ENCODE measurements at regions not wholly inside any gene's neighbourhood (a gene's known extent, or its start where the extent isn't known, plus 50 kb on each side); places are given as distances from the start of the nearest gene placed in this dataset.

DNA sequence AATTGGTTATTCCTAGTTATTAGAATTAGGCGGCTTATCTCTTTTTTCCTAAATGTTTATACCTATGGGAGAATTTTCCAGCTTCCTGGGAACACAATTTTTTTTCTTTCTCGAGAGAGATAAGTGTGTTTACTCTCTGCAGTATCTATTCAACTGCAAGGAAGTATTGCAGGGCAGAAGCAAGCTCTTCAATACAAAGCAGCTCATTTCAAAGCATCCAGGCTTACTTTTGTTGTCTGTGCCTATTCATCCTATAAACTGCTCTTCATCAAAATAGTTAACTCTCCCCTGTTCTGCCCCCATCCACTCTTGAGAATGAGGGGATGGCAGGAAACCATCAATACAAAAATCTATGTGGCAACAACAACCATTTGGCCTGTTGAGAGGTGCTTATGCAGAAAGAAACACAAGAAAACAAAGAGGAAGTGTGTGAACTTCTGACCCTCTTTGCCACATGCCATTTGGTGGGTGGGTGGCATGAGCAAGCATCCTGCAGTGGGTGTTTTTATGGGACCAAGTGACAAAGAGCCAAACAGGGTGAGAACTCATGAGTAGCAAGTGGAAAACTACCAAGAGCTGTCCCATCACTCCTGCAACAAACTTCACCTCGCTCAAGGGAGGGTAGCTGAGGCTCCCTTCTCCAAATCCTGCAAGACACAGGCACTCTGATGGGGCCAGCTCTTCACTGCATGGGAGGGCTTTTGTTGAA lies 50.6 kb upstream of the MRPS6 start:
- in situ Hi-C loops (cut with HindIII; ENCODE audit: low pct_unique_long_range_greater_than_20kb, low sequenced_read_pairs), result no loop called here
- DNase-seq (ENCODE audit: low read depth, low spot score), result peak; percentile 27

DNA sequence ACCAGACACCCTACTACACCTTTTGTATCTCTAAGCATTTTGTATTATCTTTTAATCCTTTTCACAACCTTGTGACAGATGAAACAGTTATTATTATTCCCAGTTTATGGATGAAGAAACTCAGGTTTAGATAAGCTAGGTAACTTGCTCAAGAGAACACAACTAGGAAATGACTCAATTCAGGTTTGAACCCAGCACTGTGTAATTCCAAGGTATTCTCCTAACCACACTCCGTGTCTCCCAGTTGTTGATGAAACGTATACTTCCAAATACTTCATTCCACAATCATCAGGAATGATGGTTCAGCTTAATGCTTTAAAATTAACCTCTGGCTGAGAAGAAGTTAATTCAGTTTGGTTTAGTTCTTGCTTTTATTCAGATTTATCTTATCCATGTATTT lies 51.7 kb upstream of the MRPS6 start:
- in situ Hi-C loops (cut with HindIII; ENCODE audit: low pct_unique_long_range_greater_than_20kb, low sequenced_read_pairs), result no loop called here
- DNase-seq (ENCODE audit: low read depth, low spot score), result no peak

DNA sequence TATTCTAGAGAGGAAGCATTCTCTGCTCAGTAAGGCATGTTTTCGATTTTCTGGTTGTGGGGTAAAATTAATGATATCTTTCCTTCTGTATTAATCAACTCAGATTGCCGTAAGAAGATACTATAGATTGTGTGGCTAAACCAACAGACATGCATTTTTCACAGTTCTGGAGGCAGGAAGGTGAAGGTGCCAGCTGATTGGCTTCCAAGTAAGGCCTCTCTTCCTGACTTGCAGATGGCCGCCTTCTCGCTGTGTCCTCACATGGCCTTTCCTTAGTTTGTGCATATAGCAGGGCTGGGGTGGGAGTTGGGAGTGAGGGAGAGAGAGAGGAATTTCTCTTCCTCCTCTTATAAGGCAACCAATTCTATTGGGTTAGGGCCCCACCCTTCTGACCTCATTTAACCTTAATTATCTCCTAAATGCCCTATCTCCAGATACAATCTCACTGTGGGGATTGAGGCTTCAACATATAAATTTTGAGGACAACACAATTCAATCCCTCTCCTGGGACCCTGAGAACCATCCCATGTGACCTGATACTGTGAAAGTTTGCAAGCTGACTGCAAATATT lies 52.3 kb upstream of the MRPS6 start:
- in situ Hi-C loops (cut with HindIII; ENCODE audit: low pct_unique_long_range_greater_than_20kb, low sequenced_read_pairs), result no loop called here
- no peak for DNase-seq (ENCODE audit: low read depth, low spot score)

DNA sequence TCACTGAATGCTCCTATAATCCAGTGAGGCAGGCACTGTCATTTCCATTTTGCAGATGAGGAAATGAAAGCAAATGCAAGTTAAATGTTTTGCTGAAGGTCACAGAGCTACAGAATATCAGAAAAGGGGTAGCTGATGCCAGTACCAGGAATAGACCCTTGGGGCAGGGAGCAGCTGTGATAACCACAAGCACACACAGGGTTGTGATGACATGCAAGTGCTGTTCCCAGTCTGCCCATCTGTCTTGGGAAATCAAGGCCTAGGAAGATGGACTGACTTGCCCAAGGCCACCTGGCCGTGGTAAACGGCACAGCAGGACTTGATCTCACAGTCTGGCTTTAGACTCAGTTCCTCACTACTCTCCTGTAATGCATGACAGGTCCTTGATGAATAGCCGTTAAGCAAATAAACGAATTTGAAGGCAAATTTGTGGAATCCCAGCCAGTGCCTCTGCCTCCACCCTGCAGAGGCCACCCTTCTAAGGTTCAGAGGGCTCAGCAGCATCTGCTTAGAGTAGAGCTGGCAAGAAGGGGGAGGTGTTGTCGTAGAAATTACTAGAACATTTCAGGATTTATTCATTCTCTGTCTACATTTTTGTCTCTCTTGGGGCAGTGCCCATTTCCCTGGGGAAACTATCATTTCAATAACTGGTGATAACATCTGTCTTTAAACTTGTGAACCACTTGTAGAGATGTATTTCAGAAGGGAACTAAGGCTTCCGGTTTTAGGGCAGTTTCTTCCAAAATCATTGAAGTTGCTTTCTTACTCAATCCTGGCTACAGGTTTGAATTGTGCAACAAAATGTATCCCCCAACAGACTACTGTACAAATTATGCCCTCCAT lies 53.2 kb upstream of the MRPS6 start:
- in situ Hi-C loops (cut with HindIII; ENCODE audit: low pct_unique_long_range_greater_than_20kb, low sequenced_read_pairs), result no loop called here
- no peak for DNase-seq (ENCODE audit: low read depth, low spot score)

DNA sequence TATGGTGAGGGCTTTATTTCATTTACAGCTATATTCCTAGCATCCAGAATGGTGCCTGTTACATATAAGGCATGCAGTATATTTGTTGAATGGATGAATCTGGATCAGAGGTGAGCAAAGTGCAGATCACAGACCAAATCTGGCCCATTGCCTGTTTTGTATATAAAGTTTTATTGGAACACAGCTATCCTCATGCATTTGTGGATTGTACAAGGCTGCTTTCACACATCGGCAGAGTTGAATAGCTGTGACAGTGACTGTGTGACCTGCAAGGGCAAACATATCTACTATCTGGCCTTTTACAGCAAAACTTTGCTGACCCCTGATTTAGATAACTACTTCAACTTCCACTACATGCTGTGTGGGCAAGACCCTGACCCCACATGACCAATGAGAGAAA lies 54.0 kb upstream of the MRPS6 start:
- in situ Hi-C loops (cut with HindIII; ENCODE audit: low pct_unique_long_range_greater_than_20kb, low sequenced_read_pairs), result no loop called here
- DNase-seq (ENCODE audit: low read depth, low spot score), result no peak

DNA sequence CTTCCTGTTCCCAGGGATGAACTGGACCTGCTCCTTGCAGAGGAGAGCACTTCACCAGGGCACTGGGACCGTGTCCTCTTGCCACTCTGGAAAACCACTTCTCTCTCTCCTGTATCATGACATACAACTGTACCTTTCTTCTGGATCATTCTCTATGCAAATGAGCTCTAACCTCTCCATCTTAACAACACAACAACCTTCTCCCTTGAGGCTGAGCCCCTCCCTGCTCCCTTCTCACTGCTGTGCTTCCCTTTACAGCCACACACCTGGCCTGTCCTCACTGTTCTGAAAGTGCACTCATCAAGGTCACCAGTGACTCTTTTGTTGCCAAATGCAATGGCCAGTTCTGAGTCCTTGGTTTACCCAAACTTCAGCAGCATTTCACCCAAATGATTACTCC lies 54.5 kb upstream of the MRPS6 start:
- in situ Hi-C loops (cut with HindIII; ENCODE audit: low pct_unique_long_range_greater_than_20kb, low sequenced_read_pairs), result no loop called here
- no peak for DNase-seq (ENCODE audit: low read depth, low spot score)

DNA sequence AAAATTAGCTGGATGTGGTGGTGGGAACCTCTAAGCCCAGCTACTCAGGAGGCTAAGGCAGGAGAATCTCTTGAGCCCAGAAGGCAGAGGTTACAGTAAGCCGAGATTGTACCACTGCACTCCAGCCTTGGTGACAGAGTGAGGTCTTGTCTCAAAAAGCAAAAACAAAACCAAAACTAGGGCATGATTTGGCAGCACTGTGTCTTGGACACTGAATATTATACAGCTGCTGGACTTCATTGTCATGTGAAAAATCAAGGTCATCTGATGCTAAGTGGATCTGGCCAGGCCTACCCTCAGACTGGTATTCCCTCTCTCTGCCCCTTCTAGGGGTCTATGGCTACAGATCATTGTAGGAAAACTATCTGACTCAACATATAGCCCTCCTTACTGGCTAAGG lies 55.2 kb upstream of the MRPS6 start:
- in situ Hi-C loops (cut with HindIII; ENCODE audit: low pct_unique_long_range_greater_than_20kb, low sequenced_read_pairs), result no loop called here
- DNase-seq (ENCODE audit: low read depth, low spot score), result no peak

DNA sequence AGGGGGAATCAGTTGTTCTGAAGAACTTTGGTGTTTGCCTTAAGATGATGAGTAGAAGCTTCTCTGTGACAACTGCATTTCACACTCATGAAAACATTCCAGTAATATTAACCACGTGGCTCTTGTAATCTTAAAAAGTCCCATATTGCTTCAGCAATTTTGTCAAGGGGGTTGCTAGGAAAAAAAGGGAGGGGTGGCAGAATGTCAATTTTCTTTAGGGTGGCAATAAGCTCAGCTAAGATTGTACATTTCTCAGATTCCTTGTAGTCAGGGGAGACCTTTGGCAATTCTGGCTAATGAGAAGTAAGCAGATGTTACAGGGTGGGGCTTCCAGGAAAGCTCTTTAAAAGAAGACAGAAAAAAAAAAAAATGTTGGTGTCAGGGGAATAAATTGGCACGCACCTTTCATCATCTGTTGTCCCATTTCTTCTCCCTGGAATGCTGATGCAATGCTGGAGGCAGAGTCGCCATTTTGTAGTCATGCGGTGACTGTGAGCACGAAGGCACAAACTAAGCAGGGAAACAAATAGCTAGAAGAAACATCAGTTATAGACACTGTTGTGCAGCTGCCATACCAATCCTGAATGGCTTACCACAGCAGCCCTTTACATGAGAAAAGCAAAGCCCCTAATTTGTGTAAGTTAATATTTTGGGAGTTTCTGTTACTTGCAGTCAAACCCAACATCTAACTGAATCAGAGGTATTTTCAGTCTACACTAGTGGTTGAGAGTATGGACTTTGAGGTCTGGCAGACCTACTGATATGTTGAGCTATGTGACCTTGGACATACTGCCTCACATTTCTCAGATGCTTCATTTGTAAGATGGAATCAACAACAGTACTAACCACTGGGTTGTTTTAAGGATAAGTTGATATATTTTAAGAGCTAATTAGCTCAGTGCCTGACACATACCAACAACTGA lies 56.1 kb upstream of the MRPS6 start:
- DNase-seq (ENCODE audit: low read depth, low spot score), result no peak
- in situ Hi-C loops (cut with HindIII; ENCODE audit: low pct_unique_long_range_greater_than_20kb, low sequenced_read_pairs), result no loop called here

DNA sequence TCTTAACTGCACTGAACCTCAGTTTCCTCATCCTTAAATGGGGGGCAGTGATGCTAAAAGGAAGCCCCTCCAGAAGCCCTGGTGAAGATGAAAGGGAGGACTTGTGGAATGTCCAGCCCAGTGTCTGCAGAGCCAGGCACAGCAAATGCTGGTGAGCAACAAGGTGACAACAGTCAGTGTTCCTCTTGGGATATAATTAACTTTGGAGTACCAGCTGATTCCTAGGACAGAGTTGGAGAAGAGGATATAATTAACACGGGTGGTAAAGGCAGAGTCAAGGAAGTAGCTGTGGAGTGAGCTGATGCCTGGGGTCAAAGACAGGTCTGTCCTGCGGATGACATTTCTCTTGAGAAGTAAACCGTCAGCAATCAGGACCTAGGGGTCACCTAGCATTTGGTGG lies 60.7 kb upstream of the MRPS6 start:
- no peak for DNase-seq (ENCODE audit: low read depth, low spot score)
- in situ Hi-C loops (cut with HindIII; ENCODE audit: low pct_unique_long_range_greater_than_20kb, low sequenced_read_pairs), result no loop called here

DNA sequence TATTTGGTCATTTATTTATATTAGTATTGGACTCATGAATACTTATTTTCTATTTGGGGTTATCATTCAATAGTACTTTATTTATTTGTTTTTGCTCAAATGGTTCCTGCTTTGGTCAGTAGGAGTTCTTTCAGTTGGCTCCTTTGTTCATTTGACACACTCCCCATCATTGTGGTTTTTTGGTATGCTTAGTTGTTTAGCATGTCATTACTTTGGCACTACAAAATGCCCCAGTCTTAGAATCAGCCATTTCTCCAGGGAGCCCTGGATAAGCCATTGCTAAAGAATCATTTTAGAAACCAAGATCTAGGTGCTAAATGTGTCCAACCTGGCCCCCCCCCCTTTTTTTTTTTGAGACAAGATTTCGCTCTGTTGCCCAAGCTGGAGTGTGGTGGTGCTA lies 61.7 kb upstream of the MRPS6 start:
- in situ Hi-C loops (cut with HindIII; ENCODE audit: low pct_unique_long_range_greater_than_20kb, low sequenced_read_pairs), result no loop called here
- no peak for DNase-seq (ENCODE audit: low read depth, low spot score)

DNA sequence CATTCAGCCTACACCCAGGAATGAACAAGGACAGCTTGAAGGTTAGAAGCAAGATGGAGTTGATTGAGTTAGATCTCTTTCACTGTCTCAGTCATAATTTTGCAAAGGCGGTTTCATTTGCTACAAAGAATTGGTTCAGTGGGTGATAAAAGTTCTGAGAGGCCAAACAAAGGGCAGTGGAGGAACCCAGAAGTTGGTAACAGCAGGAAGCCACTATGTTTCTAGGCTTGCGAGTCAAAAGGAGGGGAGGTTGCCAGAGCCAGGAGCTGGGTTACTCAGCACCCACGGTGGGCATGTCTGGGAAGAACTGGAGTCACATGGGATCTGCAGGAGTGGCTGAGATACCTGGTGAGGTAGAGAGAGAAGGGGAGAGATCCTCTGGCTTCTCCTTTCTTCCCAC lies 64.2 kb upstream of the MRPS6 start:
- DNase-seq (ENCODE audit: low read depth, low spot score), result no peak
- in situ Hi-C loops (cut with HindIII; ENCODE audit: low pct_unique_long_range_greater_than_20kb, low sequenced_read_pairs), result no loop called here

DNA sequence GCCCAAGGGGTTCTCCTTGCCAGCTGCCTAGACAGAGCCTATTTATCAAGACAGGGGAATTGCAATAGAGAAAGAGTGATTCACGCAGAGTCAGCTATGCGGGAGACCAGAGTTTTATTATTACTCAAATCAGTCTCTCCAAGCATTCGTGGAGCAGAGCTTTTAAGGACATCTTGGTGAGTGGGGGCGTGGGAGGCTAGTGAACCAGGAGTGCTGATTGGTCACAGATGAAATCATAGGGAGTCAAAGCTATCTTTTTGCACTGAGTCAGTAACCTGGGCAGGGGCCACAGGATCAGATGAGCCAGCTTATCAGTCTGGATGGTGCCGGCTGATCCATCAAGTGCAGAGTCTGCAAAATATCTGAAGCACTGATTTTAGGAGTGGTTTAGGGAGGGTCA lies 64.8 kb upstream of the MRPS6 start:
- in situ Hi-C loops (cut with HindIII; ENCODE audit: low pct_unique_long_range_greater_than_20kb, low sequenced_read_pairs), result no loop called here
- DNase-seq (ENCODE audit: low read depth, low spot score), result no peak

DNA sequence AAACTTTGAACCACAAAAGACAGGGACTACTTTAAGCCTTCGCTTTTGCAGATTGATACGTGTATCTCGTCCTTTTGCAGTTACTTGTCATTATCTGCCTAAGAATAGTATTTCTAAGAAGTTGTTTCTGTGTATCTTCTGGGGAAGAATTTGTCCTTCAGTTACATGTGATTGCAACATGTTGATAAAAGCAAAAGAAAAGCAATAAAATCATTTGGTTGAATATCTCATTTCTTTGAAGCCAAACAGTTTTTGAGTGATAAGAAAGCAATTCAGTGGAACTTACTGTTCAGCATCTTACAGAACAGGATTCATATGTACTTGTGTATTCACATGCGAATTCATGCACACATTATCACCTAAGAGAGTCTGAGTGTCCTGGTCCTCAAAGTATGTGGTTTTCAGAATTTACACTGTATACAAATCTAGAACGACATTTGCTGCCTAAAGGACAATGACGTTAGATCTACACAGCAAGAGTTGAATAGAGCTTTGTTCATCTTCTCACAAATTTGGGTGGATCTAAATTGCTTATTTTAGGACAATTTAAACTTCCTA lies 66.7 kb upstream of the MRPS6 start:
- in situ Hi-C loops (cut with HindIII; ENCODE audit: low pct_unique_long_range_greater_than_20kb, low sequenced_read_pairs), result no loop called here
- DNase-seq (ENCODE audit: low read depth, low spot score), result no peak

DNA sequence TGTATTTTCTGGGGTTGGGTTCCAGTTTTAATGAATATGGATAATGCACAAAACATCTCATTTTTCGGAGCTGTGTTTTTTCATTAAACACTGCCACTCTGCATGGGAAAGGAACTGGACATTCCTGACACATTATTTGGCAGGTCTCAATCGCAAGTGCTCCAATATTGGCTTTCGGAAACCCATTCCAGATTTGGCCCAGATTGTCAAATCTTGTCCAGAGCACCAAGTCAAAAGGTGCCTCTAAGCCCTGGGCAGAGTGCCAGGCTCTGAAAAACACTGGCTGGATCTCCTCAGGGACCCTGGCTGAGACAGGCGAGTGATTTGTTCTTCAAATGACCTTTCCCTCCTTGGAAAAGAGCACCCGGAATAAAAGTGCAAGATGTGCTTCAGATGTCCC lies 68.4 kb upstream of the MRPS6 start:
- in situ Hi-C loops (cut with HindIII; ENCODE audit: low pct_unique_long_range_greater_than_20kb, low sequenced_read_pairs), result no loop called here
- DNase-seq (ENCODE audit: low read depth, low spot score), result no peak

DNA sequence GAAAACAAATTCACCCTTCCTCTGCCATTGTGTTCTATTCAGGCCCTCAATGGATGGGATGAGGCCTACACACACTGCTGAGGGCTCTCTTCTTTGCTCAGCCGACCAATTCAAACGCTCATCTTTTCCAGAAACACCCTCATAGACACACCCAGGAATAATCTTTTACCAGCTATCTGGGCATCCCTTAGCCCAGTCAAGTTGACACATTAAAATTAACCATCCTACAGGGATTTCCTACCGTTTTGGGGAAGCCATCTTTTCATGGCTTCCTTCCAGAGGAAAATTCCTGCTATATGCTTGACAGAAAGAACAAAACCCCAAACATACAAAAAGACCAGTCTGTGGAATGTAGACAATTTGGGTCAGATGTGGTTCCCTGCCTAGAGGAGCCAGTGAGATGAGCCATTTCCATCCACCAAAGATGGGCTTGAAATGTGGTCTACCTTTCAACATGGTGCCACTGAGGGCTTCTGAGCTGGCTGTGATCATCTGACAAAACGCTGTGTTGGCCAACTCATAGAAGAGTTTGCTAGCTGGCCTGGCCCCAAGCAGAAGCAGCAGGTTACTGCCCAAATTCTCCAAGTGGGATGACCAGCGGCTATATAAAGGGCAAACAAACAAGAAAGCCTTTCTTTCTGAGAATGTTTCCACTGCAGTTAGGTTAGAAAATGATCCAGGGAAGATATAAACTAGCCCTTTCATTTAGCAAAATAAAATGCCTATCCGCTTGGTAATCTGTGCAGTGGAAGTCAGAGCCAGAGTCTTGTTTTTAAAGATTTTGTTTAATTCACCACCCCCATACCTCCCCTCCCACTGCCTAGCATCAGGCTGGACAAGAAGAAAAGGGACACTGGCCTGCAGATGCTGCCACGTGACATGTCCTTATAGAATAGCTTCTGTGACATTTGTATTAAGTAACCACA lies 69.1 kb upstream of the MRPS6 start:
- peak; percentile 82 for DNase-seq (ENCODE audit: low read depth, low spot score)
- in situ Hi-C loops (cut with HindIII; ENCODE audit: low pct_unique_long_range_greater_than_20kb, low sequenced_read_pairs), result no loop called here

DNA sequence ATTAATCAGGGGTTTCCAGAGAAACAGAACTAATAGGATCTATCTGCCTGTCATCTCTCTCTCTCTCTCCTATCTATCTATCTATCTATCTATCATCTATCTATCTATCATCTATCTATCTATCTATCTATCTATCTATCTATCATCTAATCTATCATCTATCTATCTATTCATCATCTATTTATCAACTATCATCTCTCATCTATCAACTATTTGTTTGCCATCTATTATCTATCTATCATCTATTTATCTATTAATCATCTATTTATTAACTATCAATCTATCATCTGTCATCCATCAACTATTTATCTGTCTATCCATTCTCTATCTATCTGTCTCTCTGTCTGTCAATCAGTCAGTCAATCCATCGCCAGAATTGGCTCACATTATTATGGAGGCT lies 70.0 kb upstream of the MRPS6 start:
- in situ Hi-C loops (cut with HindIII; ENCODE audit: low pct_unique_long_range_greater_than_20kb, low sequenced_read_pairs), result no loop called here
- DNase-seq (ENCODE audit: low read depth, low spot score), result no peak

DNA sequence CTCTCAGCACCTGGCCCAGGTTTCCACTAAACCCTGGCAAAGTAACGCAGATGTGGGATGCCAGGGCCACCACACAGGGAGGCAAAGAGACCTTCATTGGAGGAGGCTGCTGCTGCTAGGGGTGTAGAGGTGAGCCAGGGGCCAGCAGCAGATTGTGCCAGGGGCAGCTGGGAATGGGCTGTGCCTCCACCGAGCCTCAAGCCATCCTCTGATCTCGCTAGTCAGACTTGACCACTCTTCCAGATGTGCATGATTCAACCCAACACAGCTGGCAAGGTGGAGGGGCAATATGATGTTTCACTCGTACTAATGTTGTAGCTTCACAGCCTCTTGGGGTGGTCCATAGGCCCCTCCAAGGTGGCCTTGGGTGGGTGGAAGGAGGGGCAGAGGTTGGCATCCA lies 73.0 kb upstream of the MRPS6 start:
- in situ Hi-C loops (cut with HindIII; ENCODE audit: low pct_unique_long_range_greater_than_20kb, low sequenced_read_pairs), result no loop called here
- DNase-seq (ENCODE audit: low read depth, low spot score), result no peak
